H9 (cell line): ENCODE measurements at regions not wholly inside any gene's neighbourhood (a gene's known extent, or its start where the extent isn't known, plus 50 kb on each side); places are given as distances from the start of the nearest gene placed in this dataset.

Source experiments
- DNase-seq: peaks from one replicate; pipeline ENCODE4 v3.0.0-alpha.2; 2017
- H2AFZ ChIP-seq: one replicate; pipeline ENCODE4 v1.6.1; 2013; ENCODE audit warnings: mild to moderate bottlenecking, low read length, control low read depth, moderate library complexity
- H2AK5ac ChIP-seq: 2 replicates; pipeline ENCODE4 v1.6.1; 2013; ENCODE audit warnings: low read length, control low read depth, mixed read lengths; ENCODE audit not compliant: insufficient read length
- H2BK120ac ChIP-seq: one replicate; pipeline ENCODE4 v1.6.1; 2013; ENCODE audit warnings: low read depth, mild to moderate bottlenecking, low read length, control low read depth, inconsistent platforms; ENCODE audit not compliant: poor library complexity, severe bottlenecking
- H2BK12ac ChIP-seq: 2 replicates; pipeline ENCODE4 v1.6.1; 2013; ENCODE audit warnings: low read length, control low read depth, mixed read lengths, low read depth; ENCODE audit not compliant: insufficient read length
- H2BK15ac ChIP-seq: 2 replicates; pipeline ENCODE4 v1.6.1; 2013; ENCODE audit warnings: low read depth, low read length, control low read depth
- H2BK20ac ChIP-seq: one replicate; pipeline ENCODE4 v1.6.1; 2013; ENCODE audit warnings: low read depth, mild to moderate bottlenecking, low read length, control low read depth, inconsistent platforms; ENCODE audit not compliant: poor library complexity, severe bottlenecking
- H2BK5ac ChIP-seq: 2 replicates; pipeline ENCODE4 v1.6.1; 2013; ENCODE audit warnings: low read length, control low read depth, mixed read lengths; ENCODE audit not compliant: insufficient read length
- H3K14ac ChIP-seq: 2 replicates; pipeline ENCODE4 v1.6.1; 2013; ENCODE audit warnings: low read length, control low read depth; ENCODE audit not compliant: insufficient read depth
- H3K18ac ChIP-seq: 2 replicates; pipeline ENCODE4 v1.6.1; 2013; ENCODE audit warnings: low read depth, mild to moderate bottlenecking, mixed read lengths, low read length, control low read depth; ENCODE audit not compliant: insufficient read length
- H3K23ac ChIP-seq: 2 replicates; pipeline ENCODE4 v1.6.1; 2013; ENCODE audit warnings: low read length, control low read depth, mixed read lengths, low read depth; ENCODE audit not compliant: insufficient read length
- H3K23me2 ChIP-seq: 2 replicates; pipeline ENCODE4 v1.6.1; 2013; ENCODE audit warnings: low read depth, mild to moderate bottlenecking, mixed read lengths, low read length, control low read depth; ENCODE audit not compliant: insufficient read length, poor library complexity, severe bottlenecking
- H3K27ac ChIP-seq: 2 replicates; pipeline ENCODE4 v1.5.1; 2013; ENCODE audit warnings: low read length, control low read depth, mixed read lengths, low read depth; ENCODE audit not compliant: insufficient read length
- H3K27me3 ChIP-seq: 2 replicates; pipeline ENCODE4 v1.6.1; 2013; ENCODE audit warnings: low read length, control low read depth, inconsistent platforms; ENCODE audit not compliant: insufficient read depth
- H3K4ac ChIP-seq: 2 replicates; pipeline ENCODE4 v1.6.1; 2013; ENCODE audit warnings: low read depth, mild to moderate bottlenecking, control low read depth, inconsistent platforms, low read length, moderate library complexity
- H3K4me1 ChIP-seq: 2 replicates; pipeline ENCODE4 v1.6.1; 2013; ENCODE audit warnings: low read length, control low read depth, inconsistent platforms; ENCODE audit not compliant: insufficient read depth
- H3K4me2 ChIP-seq: 2 replicates; pipeline ENCODE4 v1.6.1; 2013; ENCODE audit warnings: low read length, control low read depth, mixed read lengths; ENCODE audit not compliant: insufficient read length, insufficient read depth
- H3K56ac ChIP-seq: 2 replicates; pipeline ENCODE4 v1.6.1; 2013; ENCODE audit warnings: low read depth, mild to moderate bottlenecking, mixed read lengths, low read length, control low read depth; ENCODE audit not compliant: insufficient read length
- H3K79me1 ChIP-seq: 2 replicates; pipeline ENCODE4 v1.6.1; 2013; ENCODE audit warnings: low read depth, mild to moderate bottlenecking, moderate library complexity, low read length, control low read depth, inconsistent platforms; ENCODE audit not compliant: insufficient read depth, poor library complexity, severe bottlenecking
- H3K79me2 ChIP-seq: 2 replicates; pipeline ENCODE4 v1.6.1; 2013; ENCODE audit warnings: low read length, control low read depth, inconsistent platforms; ENCODE audit not compliant: insufficient read depth
- H3K9ac ChIP-seq: 2 replicates; pipeline ENCODE4 v1.6.1; 2013; ENCODE audit warnings: low read length, control low read depth, mixed read lengths; ENCODE audit not compliant: insufficient read length; ENCODE audit errors: extremely low read depth
- H3K9me3 ChIP-seq: one replicate; pipeline ENCODE4 v1.6.1; 2013; ENCODE audit warnings: low read depth, low read length, inconsistent platforms; ENCODE audit not compliant: control insufficient read depth
- H3T11ph ChIP-seq: one replicate; pipeline ENCODE4 v1.6.1; 2013; ENCODE audit warnings: mild to moderate bottlenecking, low read length, control low read depth, inconsistent platforms
- H4K20me1 ChIP-seq: one replicate; pipeline ENCODE4 v1.6.1; 2013; ENCODE audit not compliant: control insufficient read depth, insufficient read length, insufficient read depth
- H4K5ac ChIP-seq: 2 replicates; pipeline ENCODE4 v1.6.1; 2013; ENCODE audit warnings: low read depth, mild to moderate bottlenecking, mixed read lengths, low read length, control low read depth; ENCODE audit not compliant: insufficient read length
- H4K8ac ChIP-seq: replicated peaks from 2 replicates; pipeline ENCODE4 v1.6.1; 2013; ENCODE audit warnings: low read length, control low read depth, mixed read lengths, low read depth; ENCODE audit not compliant: insufficient read length
- H4K91ac ChIP-seq: 2 replicates; pipeline ENCODE4 v1.6.1; 2013; ENCODE audit warnings: low read depth, mild to moderate bottlenecking, moderate library complexity, mixed read lengths, low read length, control low read depth; ENCODE audit not compliant: insufficient read length
- H3K27ac Mint-ChIP-seq, 3 experiments: 2 replicates in 2 of 3; 3 replicates in 1 of 3; pipeline ENCODE4 v1.8.0; 2020 to 2021; ENCODE audit warnings: mixed read lengths in 3 of 3, mild to moderate bottlenecking in 1 of 3, moderate library complexity in 1 of 3
- H3K27me3 Mint-ChIP-seq: 2 replicates; pipeline ENCODE4 v1.8.0; 2021; ENCODE audit warnings: low read depth, mild to moderate bottlenecking, moderate library complexity, mixed read lengths
- H3K36me3 Mint-ChIP-seq, 3 experiments: 2 replicates in 2 of 3; 3 replicates in 1 of 3; pipeline ENCODE4 v1.8.0; 2020 to 2021; ENCODE audit warnings: low read depth in 3 of 3, mixed read lengths in 3 of 3; ENCODE audit not compliant: insufficient read depth in 1 of 3
- H3K4me1 Mint-ChIP-seq, 2 experiments: 2 replicates each; pipeline ENCODE4 v1.8.0; 2020; ENCODE audit warnings: mixed read lengths in 2 of 2
- H3K4me3 Mint-ChIP-seq, 2 experiments: 2 replicates in 1 of 2; 3 replicates in 1 of 2; pipeline ENCODE4 v1.8.0; 2020 to 2021; ENCODE audit warnings: mild to moderate bottlenecking in 2 of 2, mixed read lengths in 2 of 2, moderate library complexity in 1 of 2
- H3K9me3 Mint-ChIP-seq, 2 experiments: 2 replicates in 1 of 2; 3 replicates in 1 of 2; pipeline ENCODE4 v1.8.0; 2020; ENCODE audit warnings: mild to moderate bottlenecking in 2 of 2, mixed read lengths in 2 of 2, moderate library complexity in 1 of 2
- CTCF ChIP-seq: fragments of 200-600 bp; sonication (generic); conservative IDR thresholded peaks from 3 replicates; pipeline ENCODE4 v1.8.0; 2021; ENCODE audit warnings: antibody characterized with exemption, mild to moderate bottlenecking
- WGBS: extraction: QIAGEN DNeasy Blood & Tissue Kit; methylation state at CpG from one replicate; pipeline ENCODE4 v1.1.7; 2013; ENCODE audit warnings: missing lambda C conversion rate, low lambda C conversion rate, mixed read lengths; ENCODE audit not compliant: insufficient read length; ENCODE audit errors: extremely low coverage; 5-methylcytosine and 5-hydroxymethylcytosine counted together

- H3K4me1 ChIP-seq = no peaks in the 10 kb centered on the region
- no peak overlapping the region for H3K18ac ChIP-seq
- H3K27me3 ChIP-seq = no peaks in the 10 kb centered on the region; the same call in 1 of the 2 replicates
- H3T11ph ChIP-seq = no peak overlapping the region
- no peak for TF ChIP-seq CTCF
- no peak for DNase-seq
- H3K27ac Mint-ChIP-seq = no peak overlapping the region
- H3K9ac ChIP-seq = no peak overlapping the region
- no peak overlapping the region for H3K4me2 ChIP-seq
- no peak overlapping the region for H2BK5ac ChIP-seq
- no peak overlapping the region for H2AK5ac ChIP-seq
- H4K91ac ChIP-seq = no peak overlapping the region
- H3K9me3 Mint-ChIP-seq = no peaks in the 10 kb centered on the region
- no peaks in the 10 kb centered on the region for H4K20me1 ChIP-seq
- H4K8ac ChIP-seq = no peak overlapping the region
- H2BK12ac ChIP-seq = no peak overlapping the region
- H3K4me3 Mint-ChIP-seq = no peak overlapping the region
- no peaks in the 10 kb centered on the region for H3K23me2 ChIP-seq
- H4K5ac ChIP-seq = no peak overlapping the region
- H3K27ac ChIP-seq = no peak overlapping the region
- WGBS = no CpG with 5 or more reads among the region's 3 CpGs
- H3K14ac ChIP-seq = no peak overlapping the region
- no peak overlapping the region for H2AFZ ChIP-seq
- no peaks in the 10 kb centered on the region for H3K9me3 ChIP-seq
- no peak overlapping the region for H2BK20ac ChIP-seq
- H3K4me1 Mint-ChIP-seq = peaks cover 8% of the 10 kb centered on the region in 2 experiments
- H3K27me3 Mint-ChIP-seq = no peaks in the 10 kb centered on the region
- H2BK15ac ChIP-seq = no peak overlapping the region
- peaks cover 0 to 4% (median 2%) of the 10 kb centered on the region in 3 experiments; a peak in 2 of 7 replicates for H3K36me3 Mint-ChIP-seq
- no peak overlapping the region for H3K56ac ChIP-seq
- no peak overlapping the region for H3K23ac ChIP-seq
- H3K79me1 ChIP-seq = no peaks in the 10 kb centered on the region
- H3K79me2 ChIP-seq = no peaks in the 10 kb centered on the region
- no peak overlapping the region for H3K4ac ChIP-seq
- no peak overlapping the region for H2BK120ac ChIP-seq
Measured at GRCh38 chr14:35220027-35220676, 72.0 kb upstream of the PSMA6 start.
